Inferior parietal cortex (tissue), 1 donor: ENCODE measurements at regions not wholly inside any gene's neighbourhood (a gene's known extent, or its start where the extent isn't known, plus 50 kb on each side); places are given as distances from the start of the nearest gene placed in this dataset.

Experiments
- DNase-seq: peaks from one replicate; pipeline ENCODE4 v3.0.0-alpha.2; 2016; ENCODE audit errors: extremely low spot score

DNA sequence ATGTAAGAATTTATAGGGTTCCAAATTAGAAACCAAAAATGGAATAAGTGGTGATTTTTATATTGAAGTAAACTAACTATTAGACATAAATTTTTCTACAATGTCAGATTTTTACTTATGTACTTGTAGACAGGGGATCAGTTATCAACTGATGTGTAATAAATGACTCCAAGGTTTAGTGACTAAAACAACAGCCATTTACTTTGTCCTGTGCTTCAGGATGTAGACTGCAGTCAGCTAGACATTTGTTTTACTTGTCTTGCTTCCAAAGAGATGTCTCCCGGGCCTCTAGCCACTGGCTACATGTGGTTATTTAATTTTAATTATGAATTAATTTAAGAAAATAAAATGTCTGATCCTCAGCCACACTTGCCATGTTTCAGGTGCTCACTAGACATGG lies 249.7 kb upstream of the IGFBP3 start:
- DNase-seq, result no peak

DNA sequence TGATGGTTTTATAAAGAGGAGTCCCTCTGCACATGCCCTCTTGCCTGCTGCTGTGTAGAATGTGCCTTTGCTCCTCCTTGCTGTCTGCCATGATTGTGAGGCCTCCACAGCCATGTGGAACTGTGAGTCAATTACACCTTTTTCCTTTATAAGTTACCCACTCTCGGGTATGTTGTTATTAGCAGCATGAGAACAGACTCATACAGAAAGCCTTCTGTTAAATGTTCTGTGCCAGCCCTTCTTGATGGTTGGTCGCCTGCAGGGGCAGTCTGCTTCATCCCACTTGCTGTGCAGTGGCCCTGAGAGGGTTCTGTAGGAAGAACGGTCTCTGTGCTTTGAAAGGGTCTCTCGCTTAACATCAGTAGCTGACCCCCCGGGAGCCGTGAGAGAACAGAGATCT lies 248.9 kb upstream of the IGFBP3 start:
- no peak for DNase-seq

DNA sequence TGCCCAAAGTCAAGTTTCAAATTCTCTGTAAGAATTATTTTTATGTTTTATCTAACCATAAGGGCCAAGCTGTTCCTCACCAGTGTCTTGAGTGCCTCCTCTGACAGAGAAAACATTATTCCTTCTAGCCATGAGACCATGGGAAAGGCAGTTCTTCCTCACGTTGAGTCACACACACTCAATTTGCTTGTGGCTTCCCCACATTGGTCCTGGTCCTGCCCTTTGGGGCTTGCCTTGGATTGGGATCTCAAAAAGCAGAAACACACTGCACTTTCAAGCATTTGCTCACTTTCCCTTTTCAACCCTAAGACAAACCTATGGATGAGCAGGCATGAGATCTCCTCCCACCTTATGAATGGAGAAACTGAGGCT lies 248.3 kb upstream of the IGFBP3 start:
- DNase-seq, result no peak

DNA sequence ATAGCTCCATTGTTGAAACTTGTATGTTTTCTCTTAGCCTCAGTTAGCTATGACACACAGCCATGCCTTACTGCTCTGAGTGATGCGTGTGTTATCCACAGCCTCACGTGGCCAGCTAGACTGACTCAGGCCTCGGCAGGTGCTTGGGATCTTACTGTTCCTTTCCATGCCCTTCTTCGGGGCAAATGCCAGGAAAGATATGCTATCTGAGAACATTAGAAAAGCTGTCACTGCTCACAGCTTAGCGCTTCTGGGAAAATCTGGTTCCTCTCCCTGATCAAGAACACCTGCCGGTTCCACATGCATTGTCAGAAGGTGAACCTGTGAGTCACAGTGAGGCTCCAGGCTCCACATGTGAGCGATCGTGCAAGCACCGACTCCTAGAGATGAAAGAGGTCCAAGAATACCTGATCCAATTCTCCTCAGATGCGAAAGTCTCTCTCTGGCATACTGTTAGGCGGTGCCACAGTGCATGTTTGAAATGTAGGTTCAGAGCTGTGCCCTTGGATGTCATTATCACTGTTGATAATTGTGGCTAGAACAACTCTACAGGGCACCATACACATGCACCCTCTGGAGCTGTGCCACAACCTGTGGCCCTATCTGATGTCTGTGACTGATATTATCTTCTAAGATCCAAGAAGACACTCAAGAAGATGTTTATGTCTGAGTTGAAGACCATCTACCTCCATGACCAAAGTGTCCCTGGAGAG lies 247.8 kb upstream of the IGFBP3 start:
- DNase-seq, result no peak

DNA sequence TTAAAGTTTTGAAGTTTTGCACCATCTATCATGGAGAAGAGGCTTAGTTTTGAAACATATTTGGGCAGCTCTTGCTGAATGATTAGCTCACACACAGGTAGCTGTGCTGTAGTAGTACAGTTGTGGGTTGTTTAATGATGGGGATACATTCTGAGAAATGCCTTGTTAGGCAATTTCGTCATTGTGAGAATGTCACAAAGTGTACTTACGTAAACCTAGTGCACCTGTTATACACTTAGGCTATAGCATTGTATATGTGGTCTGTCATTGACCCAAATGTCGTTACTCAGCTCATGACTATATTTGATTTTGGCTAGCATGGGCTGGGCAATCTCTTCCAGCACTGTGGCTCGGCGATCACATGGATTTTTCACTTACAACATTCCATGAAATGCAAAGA lies 247.2 kb upstream of the IGFBP3 start:
- DNase-seq, result no peak

DNA sequence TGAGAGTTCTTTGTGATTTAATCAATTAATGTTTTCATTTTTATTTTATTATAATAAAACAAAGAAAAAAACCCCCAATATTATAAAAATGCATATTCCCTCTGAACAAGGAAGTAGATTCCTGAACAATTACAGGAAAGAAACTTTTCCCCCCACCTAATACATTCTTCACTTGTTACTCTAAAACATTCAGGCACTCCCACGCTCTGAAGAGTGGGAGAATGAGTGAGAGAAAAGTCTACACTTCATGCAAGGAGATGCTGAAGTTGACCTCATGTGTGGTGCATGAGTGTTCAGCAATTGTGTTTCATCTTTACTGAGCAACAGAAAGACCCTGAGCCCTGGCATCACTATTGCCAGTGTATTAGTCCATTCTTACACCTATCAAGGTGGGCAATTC lies 244.2 kb upstream of the IGFBP3 start:
- DNase-seq, result no peak

DNA sequence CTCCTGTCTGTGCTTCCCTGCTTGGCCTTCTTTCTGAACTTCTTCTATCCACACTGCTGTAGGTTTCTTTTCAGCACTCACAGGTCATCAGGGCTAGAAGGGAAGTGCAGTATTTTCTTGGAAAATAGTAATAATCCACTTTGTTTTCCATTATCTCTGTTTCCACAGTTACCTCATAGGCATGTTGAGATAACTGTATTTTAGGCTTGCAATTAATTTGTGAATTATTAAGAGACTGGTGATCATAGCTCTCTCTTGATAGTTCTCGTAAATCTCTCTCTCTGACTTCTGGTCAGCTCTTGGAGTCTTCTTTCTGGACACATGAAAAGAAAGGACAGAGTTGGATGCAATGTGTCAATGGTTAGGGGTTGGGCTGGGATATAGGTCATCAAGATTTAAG lies 243.6 kb upstream of the IGFBP3 start:
- DNase-seq, result no peak

DNA sequence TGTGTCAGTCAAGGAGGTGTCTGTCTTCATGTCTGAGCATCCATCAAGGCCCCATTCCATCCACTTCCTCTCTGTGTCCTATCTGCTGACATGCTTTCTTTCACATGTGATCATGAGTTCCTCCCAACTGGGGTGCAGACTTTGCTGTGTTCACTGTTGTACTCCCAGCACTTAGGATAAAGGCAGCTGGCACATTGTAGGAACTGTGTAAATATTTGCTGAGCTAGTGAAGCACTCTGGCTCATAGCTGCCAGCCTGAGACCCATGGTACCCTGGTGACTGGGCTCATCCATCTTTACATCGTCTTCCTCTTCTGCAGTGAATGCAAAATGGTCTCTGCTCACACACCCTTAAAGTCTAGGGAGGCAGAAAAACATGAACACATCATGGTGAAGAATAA lies 242.2 kb upstream of the IGFBP3 start:
- no peak for DNase-seq

DNA sequence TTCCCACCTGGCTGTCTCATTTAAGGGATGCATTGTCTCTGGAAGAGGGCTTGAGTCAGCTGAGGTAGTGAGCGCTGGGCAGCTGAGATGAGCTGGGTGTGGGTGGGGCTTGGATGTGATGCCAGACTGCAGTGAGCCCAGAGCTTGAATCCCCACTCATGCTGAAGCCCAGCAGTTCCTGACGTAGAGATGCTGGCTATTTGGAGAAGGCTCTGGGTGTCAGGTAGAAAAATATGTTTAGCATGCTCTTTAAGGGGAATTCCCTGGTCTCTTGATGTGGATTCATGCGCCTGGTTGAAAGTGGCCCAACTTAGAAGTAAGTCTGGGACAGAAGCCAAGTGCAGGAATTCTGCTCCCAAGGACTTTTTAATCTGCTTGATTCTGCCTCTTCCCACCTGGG lies 241.5 kb upstream of the IGFBP3 start:
- DNase-seq, result no peak

DNA sequence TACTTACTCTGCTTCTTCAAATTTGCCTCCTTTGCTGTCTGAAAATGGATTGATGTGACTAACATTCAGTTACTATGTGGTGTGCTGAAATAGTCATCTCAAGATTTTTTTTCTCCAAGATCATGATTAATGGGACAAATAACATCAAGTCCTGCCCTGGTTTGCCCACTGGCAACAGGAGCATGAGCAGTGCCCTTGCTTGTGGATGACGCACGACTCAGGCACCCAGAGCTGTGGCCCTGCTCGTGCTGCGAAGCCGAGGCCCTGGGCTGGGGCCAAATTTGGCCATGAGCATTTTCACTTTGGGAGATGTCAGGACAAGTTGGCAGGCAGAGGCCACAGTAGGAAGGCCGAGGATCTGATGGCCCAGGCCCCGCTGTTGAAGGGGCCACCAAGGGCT lies 239.8 kb upstream of the IGFBP3 start:
- no peak for DNase-seq

DNA sequence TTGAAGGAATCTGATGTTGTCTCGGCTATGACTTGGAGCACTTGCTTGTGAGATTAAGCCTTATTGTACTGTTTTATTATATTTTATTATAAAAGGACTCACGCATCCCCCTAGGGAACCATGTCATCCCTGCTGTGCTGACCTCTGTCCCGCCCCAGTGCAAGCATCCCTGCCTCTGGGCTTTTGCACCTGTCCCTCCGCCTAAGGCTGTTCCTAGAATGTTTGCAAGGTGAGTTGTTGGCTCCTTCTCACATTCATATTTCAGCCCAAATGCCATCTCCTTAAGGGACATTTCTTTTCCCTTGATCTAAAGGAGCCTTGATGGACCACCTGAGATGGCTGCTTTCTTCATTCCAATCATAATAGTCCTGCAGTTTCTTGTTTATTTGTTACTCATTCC lies 236.9 kb upstream of the IGFBP3 start:
- DNase-seq, result no peak

DNA sequence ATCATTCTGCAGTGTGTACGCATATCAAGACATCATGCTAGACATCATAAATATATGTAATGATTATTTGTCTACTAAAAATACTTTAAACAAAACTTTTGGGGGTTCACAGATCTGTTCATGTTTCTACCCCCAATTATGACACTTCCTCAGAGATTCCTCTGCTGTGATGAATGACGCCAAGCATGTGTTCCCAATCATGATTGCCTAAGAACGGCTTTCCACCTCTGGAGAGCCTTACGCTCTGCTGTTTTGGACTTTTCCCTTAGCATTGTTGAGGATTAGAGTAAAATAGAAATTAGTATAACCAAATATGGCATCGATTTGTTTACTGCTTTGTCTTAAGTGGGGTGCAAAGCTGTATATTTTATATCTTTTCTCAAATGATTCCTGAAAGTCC lies 236.3 kb upstream of the IGFBP3 start:
- DNase-seq, result no peak

DNA sequence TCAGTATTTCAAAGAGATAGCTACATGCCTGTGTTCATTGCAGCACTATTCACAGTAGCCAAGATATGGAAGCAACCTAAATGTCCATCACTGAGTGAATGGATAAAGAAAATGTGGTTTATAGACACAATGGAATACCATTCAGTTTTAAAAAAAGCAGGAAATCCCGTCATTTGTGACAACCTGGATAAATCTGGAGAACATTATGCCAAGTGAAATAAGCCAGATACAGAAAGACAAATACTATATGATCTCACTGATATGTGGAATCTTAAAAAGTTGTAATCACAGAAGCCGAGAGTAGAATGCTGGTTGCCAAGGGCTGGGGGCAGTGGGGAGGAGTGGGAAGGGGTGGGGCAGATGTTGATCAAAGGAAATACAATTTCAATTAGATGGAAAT lies 235.8 kb upstream of the IGFBP3 start:
- no peak for DNase-seq

DNA sequence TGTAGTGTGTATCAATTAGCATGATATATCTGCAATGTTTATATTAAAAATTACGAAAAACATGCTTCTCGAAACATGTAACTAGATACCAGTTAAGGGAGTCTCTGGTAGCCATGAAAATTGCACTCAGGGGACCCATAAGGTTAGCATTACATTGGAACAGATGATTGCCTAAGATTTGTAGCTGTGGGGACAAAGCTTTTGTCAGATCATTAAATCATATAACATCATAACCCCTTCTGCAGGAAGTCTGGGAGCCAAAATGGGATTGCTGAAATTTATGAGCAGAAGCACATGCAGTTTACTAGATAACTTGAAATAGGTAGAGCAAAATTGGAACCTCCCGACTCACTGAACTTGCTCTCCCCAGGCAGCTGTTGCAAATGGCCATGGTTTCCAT lies 235.0 kb upstream of the IGFBP3 start:
- no peak for DNase-seq

DNA sequence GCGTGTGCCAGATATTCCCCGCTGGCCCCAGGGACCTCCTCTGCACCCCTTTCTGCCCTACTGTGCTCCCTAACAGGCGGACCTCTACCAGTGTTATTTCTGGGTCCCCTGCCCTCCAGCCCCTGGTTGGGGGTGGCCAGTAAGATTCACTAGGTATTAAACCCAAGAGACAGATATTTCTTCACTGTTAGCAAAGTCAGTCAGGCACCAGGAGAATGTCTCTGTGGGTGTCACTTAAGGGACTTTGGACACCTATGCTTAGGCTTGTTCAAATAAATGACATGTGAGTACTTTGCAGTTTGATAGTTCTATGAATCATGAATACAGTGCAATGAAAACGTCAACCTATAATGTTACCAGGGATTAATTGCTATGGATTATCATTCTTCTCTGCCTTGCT lies 234.3 kb upstream of the IGFBP3 start:
- no peak for DNase-seq

DNA sequence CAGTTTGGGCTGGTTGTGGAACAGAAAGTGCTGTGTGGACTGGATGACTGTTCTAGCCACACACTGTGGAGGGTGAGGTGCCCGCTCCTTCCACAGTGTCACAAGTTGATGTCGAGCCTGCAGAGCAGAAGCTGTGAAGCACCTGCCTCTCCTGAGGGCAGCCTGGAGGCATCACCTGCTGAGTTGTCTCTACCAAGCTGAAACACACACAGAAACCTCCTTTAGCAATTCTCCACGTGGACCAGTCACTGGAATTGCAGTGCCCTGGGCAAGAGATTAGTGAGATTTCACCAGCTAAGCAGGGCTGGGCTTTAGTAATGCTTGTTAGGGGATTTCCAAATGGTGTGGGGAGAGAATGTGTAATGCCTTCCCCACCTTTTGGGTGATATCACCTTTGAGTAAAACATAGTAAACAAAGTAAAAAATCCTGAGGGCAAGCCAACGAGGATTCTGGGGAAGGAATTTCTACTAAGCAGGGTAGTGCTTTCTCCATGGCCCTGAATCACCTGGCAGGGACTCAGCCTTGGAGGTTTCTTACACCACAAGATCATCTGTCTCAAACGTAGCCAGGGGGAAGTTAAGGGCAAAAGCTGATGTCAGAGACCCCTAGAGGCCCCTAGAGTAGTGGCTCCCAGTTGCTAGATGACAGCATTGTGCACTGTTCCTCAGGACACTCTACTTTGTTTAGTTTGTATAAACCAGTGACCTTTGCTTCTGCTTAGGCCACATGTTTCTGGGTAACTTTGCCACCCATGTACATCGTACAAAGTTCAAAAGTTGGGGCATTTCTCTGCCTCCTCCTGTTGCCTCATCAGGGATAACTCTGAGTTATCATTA lies 233.1 kb upstream of the IGFBP3 start:
- no peak for DNase-seq

DNA sequence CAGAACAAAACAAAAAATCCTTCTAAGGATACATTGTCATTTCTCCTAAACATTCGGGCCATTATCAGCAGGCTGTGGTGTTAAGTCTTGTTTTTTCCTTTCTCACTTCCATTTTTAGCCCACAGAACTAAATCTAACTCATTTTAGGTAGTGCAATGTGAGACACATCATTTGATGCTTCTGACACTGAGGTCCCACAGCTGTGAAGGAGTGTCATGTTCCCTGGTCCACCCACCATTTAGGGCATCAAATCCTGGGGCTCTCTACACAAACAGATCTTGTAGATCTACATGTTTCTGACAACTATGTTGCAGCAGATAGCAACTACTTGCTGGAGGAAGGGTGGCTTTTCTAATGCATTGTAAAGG lies 232.5 kb upstream of the IGFBP3 start:
- DNase-seq, result no peak

DNA sequence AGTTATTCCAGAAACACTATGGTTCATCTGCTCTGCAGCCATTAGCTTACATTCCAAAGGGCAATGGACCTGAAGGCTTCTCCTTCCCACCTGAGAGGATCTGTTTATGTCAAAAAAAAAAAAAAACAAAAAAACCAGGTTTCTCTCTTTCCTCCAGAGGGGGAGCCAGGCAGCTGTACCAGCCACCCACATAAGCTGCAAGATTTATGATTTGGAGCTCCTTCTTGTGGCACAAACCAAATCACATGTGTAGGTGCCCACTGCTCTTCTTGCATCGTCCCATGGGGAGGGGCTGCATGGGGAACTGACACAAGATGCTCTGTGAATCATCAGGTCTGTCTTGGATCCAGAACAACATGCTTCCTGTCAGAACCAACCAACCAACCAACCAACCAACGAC lies 231.6 kb upstream of the IGFBP3 start:
- DNase-seq, result no peak

DNA sequence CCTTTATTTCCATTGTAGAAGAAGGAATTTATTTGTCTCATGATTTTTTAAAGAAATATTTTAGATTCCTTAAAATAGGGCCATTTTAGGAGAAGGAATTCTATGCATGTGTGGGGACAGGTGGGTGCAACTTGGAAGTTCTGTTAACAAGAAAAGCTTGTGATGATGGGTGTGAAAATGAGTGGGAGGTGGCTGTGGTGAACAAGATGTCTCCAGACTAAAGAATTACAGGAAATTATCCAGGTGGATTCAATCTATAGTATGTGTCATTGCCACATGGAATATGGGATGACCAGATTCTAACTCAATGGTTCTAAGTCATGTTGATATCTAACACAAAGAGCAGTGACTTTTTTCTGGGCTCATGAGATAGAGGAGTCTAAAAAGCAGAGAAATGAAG lies 229.6 kb upstream of the IGFBP3 start:
- peak; percentile 25 for DNase-seq

DNA sequence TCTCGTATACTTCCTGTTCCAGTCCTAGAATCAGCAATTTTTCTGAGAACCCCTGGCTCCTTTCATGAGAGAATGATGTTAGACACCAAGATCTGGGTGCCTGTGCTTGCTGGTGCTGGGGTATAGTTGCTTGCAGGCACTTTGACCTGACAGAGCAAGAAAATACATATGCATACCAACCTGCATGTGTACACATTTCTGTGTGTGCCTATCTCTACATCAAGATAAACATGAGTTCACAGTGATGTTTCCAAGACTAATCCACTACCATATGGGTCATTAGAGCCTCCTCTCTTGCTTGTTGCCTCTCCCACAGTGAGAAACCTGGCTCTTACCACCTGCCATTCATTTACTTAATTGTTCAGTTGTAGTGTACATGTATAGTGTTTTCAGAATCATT lies 229.1 kb upstream of the IGFBP3 start:
- no peak for DNase-seq

DNA sequence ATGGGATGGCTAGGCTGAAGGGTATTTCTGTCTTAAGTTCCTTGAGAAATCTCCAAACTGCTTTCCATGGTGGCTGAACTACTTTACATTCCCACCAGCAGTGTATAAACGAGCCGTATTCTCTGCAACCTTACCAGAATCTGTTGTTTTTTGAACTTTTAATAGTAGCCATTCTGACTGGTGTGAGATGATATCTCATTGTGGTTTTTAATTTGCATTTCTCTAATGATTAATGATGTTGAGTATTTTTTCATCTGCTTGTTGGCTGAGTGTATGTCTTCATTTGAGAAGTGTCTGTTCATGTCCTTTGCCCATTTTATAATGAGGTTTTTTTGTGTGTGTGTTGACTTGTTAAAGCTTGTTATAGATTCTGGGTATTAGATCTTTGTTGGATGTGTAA lies 226.8 kb upstream of the IGFBP3 start:
- DNase-seq, result no peak

DNA sequence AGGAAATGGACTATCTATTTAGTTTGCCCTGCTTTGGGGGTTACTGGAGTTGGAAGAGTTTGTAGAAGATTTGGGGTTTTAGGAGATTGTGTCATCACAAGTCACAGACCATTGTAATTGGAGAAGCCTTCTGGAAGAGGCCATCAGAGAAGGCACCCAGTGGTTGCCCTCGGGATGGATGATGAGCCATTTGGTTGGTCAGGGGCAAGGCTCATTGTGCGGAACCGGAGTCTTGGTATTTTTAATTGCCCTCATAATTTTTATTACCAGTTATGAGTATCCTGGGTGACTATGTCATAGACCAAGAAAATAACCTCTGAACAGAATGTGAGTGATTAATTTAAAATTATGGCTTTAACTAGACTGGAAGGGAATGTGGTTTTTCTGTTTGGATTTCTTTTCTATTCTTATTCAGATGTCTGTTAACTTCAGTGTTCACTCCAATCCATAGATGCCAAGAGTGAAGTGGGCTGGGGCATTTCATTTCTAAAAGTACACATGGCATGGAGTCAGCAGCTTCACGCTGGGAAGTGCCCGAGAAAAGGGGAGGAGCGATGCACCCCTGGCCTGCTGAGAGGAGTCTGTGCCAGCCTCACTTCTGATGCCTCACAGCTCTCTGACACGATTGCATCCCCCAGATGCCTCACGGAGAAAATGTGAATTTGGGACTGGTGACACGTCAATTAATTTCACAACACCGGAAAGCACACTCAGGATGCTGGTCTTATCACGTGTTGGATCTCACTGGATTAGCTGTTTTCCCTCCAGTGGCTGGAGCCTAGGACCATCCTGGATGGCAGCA lies 225.6 kb upstream of the IGFBP3 start:
- DNase-seq, result no peak

DNA sequence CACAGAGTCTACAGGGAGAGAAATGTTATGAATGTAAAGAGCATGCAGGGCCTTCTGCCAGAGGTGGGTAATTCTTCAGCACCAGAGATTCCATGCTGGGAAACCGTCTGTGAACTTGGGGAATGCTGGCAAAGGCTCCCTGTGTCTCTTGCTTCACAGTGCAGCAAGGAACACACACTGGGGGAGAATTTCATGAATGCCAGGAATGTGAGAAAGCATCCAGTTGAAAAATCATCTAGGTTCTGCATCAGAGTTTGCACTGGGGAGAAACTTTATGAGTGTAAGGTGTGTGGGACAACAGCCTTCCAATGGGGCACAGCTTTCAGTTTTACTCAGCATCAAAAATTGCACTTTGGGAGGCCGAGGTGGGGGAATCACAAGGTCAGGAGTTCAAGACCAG lies 224.3 kb upstream of the IGFBP3 start:
- DNase-seq, result no peak
